ENCODE measurements at regions not wholly inside any gene's neighbourhood (a gene's known extent, or its start where the extent isn't known, plus 50 kb on each side); places are given as distances from the start of the nearest gene placed in this dataset.

DNA sequence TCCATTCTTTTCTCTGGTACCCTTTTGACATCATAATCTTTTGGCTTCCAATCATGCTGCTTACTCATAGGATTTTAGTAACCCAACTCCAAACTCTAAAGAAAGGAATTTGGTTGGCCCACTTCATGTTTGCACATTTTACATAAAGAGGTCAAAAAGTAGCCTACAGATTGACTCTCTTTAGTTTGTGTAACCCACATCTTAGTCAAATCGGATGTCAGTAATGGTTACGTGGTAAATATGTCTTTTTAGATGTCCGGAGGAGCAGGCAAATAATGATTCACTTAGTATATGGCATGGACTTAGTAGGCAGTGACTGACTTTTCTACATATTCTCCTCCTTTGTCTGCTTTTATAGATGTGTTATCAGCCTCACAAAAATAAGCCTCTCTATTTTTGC is 711.6 kb upstream of the FOXG1 start:
- Histone ChIP-seq H3K27ac (ENCODE audit: low read length) (no peak overlapping the region), H3K27me3 (ENCODE audit: control insufficient read depth, insufficient read depth, low read length) (no peaks in the 10 kb centered on the region), H3K36me3 (ENCODE audit: control insufficient read depth, insufficient read depth, low read length) (no peaks in the 10 kb centered on the region), H3K4me1 (ENCODE audit: control insufficient read depth, insufficient read depth, low read length) (no peaks in the 10 kb centered on the region), H3K4me3 (ENCODE audit: low read depth in 2 of 2, low read length in 2 of 2) (no peak overlapping the region), H3K9me3 (ENCODE audit: control insufficient read depth, insufficient read depth, low read depth, low read length) (no peaks in the 10 kb centered on the region)
- ChIA-PET CTCF (no interaction called here), POLR2A (no interaction called here)
- no peak for ATAC-seq
- in situ Hi-C loops (cut with HindIII; ENCODE audit: low pct_unique_long_range_greater_than_20kb, low sequenced_read_pairs): no loop called here
- intact Hi-C loops (cut with micrococcal nuclease; ENCODE audit: unreplicated experiment): no loop called here
- no peak for DNase-seq (ENCODE audit: low read depth, low spot score)
- no TSS peak for BruUV-seq (replicated peaks)
- TF ChIP-seq CTCF (IDR thresholded peaks at IDR 0.05) (no peak), SIN3A (IDR thresholded peaks at IDR 0.05; ENCODE audit: borderline replicate concordance, insufficient read depth, low read depth, low read length) (no peak), POLR2AphosphoS5 (IDR thresholded peaks at IDR 0.05; ENCODE audit: low read depth, low read length) (no peak), TCF7L2 (IDR thresholded peaks at IDR 0.05; ENCODE audit: low read depth, low read length) (no peak), REST (IDR thresholded peaks at IDR 0.05; ENCODE audit: insufficient read depth in 1 of 2, low read depth in 2 of 2, low read length in 1 of 2) (no peak)

DNA sequence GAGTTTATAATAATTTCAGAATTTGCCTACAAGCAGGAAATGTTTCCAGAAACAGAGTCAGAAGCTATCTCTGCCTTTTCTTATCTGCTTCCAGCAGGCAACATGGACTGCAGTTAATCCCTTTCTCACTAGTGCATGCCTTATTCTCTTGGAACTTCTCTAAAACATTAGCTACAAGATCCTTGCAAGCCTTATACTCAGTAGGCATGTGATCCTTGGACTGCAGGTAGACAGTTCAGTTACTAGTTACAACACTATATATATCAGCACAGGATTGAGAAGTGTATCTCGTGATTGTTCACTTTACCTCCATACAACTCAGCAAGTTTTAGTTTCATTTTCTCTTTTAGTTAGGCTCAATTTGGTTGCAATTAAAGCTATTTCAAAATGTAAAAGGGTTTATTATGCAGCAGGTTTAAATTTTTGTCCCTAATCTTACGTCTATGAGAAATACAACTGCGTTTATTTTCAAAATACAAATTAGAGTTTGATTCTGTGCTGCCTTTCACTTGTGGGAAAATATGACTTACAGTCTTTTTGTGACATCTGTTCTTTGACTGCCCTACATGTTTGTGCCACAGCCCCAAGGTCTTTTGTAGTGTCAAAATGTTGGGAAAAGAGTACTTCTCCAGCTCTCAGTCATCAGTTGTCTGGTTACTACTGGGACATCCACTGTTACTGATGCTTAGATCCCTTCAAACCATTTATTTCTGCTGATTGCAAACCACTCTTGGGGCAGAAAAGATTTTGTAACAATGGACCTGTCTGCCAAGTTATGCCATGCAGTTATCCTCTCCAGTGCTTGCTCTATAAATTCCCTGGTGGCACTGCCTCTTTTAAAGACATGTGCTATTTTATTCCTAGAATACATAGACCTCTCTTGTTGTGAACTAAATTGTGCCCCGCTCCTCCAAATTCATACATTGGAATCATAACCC is 709.0 kb upstream of the FOXG1 start:
- DNase-seq (ENCODE audit: low read depth, low spot score): no peak
- ATAC-seq: no peak
- ChIA-PET POLR2A (no interaction called here), CTCF (no interaction called here)
- intact Hi-C loops (cut with micrococcal nuclease; ENCODE audit: unreplicated experiment) (no loop called here), in situ Hi-C loops (cut with HindIII; ENCODE audit: low pct_unique_long_range_greater_than_20kb, low sequenced_read_pairs) (no loop called here)
- H3K4me1 ChIP-seq (ENCODE audit: control insufficient read depth, insufficient read depth, low read length): no peaks in the 10 kb centered on the region
- H3K9me3 ChIP-seq (ENCODE audit: control insufficient read depth, insufficient read depth, low read depth, low read length): no peaks in the 10 kb centered on the region
- H3K27me3 ChIP-seq (ENCODE audit: control insufficient read depth, insufficient read depth, low read length): no peaks in the 10 kb centered on the region
- H3K36me3 ChIP-seq (ENCODE audit: control insufficient read depth, insufficient read depth, low read length): no peaks in the 10 kb centered on the region
- no TSS peak for BruUV-seq (replicated peaks)
- peak overlapping the region; percentile 19 to 28; a peak in 2 of 4 replicates for H3K4me3 ChIP-seq (ENCODE audit: low read depth in 2 of 2, low read length in 2 of 2)
- TF ChIP-seq SIN3A (IDR thresholded peaks at IDR 0.05; ENCODE audit: borderline replicate concordance, insufficient read depth, low read depth, low read length) (no peak), CTCF (IDR thresholded peaks at IDR 0.05) (no peak), TCF7L2 (IDR thresholded peaks at IDR 0.05; ENCODE audit: low read depth, low read length) (no peak), REST (IDR thresholded peaks at IDR 0.05; ENCODE audit: insufficient read depth in 1 of 2, low read depth in 2 of 2, low read length in 1 of 2) (no peak), POLR2AphosphoS5 (IDR thresholded peaks at IDR 0.05; ENCODE audit: low read depth, low read length) (no peak)
- H3K27ac ChIP-seq (ENCODE audit: low read length): peak overlapping the region; percentile 54; the same call in 1 of the 2 replicates
